ENCODE measurements at regions not wholly inside any gene's neighbourhood (a gene's known extent, or its start where the extent isn't known, plus 50 kb on each side); places are given as distances from the start of the nearest gene placed in this dataset.

DNA sequence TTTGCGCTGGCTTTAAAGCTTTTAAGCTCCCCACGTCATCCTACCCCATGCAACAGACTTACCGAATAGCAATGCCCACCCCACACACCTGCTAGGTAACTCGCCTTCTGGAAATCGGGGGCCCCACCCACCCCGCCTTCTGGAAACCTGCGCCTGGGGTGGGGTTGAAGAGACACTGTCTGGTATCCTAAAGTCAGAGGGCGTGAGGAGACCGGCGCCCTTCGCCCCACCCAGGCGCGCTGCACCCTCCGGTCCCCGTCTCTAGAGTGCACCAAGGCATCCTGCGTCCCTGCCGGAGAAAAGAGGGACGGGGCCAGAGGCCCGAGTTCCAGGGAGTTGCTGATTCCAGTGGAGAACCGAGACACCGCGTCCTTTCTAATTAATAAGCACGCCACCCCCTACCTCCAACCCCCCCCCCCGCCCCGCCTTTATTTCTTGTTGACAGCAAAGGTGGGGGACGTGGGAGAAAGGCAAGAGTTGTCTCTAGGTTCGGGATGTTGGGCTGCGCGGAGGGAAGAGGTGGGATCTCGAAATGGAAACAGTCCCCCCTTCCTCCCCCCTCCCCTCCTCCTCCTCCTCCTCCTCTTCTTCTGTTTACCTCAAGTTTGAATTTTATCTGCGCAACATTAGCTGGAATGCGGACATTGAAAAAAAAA, 220.9 kb upstream of the MKLN1 start:
- no peak for DNase-seq

DNA sequence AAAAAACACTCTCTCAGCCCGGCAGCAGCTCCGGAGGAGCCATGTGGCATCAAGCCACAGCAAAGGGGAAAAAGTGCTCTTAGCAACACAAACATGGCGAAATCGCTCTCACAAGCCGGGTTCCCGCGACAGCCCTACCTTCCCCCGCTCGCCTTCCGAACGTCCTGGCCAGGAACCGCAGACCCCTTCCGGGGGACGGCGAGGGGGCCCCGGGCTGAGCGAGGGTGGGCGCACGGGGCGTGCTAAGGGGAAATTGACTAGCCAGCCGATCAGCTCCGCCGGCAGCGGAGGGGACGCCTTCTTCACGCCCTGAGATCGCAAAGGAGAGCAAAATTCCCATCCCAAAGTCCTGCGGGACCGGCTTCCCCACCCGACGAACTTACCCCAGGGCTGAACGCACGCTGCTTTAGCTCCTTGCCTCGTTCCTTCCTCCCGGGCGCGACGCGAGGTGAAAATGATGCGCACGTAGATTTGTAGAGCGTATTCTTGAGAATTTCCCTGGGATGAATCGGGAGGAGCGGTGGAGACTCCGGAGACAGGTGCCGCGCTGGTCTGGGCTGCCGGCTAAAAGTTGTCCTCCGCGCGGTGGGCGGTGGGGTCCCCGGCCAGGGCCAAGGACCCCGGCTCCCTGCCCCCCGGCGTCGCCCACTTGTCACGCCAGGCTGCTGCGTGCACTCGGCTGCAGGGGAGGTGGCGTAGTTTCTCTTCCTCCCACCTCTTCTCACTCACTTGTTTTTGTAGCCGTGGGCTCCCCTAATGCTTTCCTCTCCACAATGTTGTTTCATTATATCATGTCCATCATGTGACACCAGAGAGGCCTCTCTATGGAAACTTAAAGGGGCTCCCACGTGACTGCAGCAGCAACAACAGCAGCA, 220.1 kb upstream of the MKLN1 start:
- peak in 2 of 3 donors; percentile 61 to 86 for DNase-seq

DNA sequence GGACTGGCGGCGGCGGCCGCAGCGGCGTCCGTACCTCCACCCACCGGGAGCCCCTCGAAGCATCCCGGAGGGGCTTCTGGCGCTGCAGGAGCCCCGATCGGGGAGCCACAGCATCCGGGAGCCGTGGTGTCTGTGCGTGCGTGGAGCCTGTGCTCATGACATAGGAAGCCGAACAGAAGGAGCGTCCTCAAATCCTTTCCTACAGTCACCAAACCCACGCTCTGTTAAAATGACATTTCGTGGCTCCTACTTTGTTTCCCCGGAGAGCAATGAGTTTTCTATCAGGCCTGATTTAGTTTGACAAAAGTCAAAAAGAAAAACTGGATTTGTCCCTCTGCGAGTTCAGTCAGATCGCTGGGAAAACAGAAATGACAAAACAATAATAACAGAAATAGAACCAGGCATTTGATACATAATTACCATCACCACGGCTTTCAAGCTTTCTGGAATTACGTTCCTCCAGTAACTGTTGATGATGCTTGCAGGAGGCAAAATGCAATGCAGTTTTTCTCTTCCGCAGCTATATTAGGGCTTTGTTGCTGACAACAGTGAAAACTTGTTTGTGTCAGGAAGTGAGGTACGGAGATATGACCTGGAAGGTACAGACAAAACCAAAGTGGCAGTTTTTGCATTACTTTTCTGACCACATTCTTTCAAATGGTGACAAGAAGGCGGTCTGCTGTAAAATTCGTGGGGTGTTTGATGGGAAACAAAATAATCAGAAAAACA, 219.3 kb upstream of the MKLN1 start:
- peak in 1 of 3 donors; percentile 33 for DNase-seq

- DNase-seq: peak in 1 of 3 donors; percentile 10
These were observed 218.5 kb upstream of the MKLN1 start for GRCh38 chr7:131109011-131109758.

DNA sequence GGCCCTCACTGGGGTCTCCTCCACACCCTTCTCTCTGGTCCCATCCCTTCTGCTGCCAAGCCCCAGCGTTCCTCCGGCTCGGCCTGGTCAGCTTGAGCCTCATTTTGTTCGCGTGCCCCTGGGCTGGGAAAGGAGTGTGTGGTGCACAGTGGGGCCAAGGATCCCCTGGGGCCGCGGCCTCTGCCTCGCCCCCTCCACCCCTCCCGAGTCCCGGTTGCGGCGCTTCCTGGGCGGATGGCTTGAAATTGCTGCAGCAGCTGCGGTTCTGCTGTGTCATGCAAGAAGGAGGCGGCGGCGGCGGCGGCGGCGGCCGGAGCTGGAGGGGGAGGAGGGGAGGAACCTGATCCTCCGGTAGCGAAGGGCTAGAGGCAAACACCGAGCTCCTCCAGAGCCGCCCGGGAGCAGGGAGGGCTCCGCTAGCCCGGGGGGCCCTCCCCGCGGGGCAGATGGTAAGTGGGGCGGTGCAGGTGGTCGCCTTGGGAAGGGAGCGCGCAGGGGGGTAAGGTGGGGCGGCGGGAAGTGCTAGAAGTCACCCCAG, 217.8 kb upstream of the MKLN1 start:
- DNase-seq: peak in 2 of 3 donors; percentile 76 to 77

DNA sequence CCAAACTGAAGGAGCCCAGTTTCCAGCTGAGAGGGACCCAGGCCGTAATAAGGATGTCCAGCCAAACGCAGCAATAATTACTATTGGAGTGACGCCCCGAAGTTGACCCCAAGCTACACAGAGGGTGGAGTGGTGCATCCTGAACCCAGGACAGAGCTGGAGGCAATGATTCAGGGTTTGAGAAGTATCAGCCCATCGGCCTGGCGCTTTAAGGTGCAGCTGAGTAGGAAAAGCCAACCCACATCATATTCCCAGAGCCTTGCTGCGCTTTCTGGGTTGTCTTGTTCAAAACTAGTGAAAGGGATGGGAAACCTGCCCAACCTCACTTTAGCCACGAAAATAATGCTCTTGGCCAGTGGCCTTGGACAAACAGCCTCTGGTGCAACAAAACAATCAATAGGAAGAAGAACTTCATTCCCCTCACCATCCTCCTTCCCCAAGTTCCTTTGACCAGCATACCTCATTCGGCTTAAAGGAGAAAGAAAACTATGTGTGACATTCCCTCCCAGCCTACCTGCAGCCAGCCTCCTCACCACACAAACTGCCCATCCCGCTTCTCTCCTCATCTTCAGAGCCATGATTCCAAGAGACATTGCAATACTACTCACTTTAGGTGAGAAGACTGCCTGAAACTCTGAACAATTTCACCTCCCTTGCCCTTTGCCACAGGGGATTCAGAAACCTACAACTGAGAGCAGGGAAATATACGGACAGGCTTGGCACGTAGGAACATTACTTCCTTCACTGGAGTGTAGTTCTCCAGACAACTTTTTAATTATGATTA, 217.2 kb upstream of the MKLN1 start:
- peak in 1 of 3 donors; percentile 24 for DNase-seq

- peak in 1 of 3 donors; percentile 40 for DNase-seq
These were observed 216.5 kb upstream of the MKLN1 start for GRCh38 chr7:131111081-131111576.

- no peak for DNase-seq
These were observed 215.9 kb upstream of the MKLN1 start for GRCh38 chr7:131111792-131112191.

GRCh38 chr7:131112431-131112830, 215.2 kb upstream of the MKLN1 start:
- DNase-seq: no peak

- no peak for DNase-seq
These were observed 212.3 kb upstream of the MKLN1 start for GRCh38 chr7:131115340-131115739.

DNA sequence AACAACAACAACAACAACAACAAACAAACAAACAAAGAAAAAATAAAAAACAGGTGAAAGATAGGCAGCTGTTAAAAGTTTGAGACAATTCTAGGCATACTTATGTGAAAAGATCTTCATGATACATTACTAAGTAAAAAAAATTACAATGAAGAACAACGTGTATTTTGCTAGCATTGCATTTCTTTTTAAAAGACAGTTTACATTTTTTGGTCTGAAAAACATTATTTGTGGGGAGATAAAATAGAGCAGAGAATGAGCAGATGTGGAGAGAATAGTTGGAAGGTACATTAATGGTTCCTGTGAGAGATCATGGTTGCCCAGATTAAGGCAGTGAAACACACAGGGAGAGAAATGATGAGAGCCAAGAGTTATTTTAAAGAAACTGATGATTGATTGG, 210.2 kb upstream of the MKLN1 start:
- DNase-seq: no peak

- DNase-seq: no peak
These were observed 208.3 kb upstream of the MKLN1 start for GRCh38 chr7:131119381-131119780.

DNA sequence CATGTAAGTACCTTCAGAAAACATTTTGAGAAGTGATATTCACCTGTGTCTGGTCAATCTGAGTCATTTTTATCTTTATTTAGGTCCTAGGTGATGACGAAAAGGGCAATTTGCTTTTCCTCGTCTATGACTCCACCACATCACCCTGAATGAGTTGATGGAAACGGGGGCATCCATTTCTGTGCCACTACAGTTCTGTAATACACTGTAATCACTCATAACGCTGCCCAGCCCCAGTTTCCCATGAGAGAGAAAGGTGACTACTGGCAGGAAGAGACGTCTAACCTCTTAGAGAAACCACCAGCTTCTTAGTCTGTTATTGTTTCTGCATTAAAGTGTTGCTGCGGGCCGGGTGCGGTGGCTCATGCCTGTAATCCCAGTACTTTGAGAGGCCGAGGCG, 205.3 kb upstream of the MKLN1 start:
- DNase-seq: no peak

DNA sequence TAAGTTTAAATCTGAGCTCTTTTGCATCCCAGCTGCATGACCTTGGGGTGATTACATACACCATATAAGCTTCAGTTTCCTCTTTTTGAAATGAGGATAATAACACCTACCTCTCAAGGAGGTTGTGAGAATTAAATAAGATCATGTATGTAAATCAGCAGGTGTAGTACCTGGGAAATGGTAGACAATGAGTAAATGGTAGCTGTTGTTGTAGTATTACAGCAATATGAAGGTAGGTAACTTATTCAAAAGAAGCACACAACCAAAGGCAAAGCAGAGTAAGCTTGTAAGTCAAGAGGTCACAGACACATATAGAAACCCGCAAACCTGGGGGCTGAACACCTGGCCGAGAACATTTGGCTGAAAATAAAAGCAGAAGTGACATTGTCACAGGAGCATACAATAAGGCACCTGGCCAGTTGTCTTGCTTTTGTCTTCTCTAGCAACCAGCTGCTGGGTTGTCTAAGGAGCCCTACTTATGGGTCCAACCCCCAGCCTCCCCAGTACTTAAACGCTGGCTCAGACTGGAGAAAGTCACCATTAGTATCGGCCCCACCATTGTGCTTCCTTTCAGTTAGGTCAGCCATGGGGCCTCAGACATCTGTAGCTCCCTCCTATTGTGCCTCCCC, 203.6 kb upstream of the MKLN1 start:
- no peak for DNase-seq

- no peak for DNase-seq
These were observed 202.8 kb upstream of the MKLN1 start for GRCh38 chr7:131124867-131125266.

GRCh38 chr7:131130324-131130723, 197.4 kb upstream of the MKLN1 start:
- DNase-seq: no peak

DNA sequence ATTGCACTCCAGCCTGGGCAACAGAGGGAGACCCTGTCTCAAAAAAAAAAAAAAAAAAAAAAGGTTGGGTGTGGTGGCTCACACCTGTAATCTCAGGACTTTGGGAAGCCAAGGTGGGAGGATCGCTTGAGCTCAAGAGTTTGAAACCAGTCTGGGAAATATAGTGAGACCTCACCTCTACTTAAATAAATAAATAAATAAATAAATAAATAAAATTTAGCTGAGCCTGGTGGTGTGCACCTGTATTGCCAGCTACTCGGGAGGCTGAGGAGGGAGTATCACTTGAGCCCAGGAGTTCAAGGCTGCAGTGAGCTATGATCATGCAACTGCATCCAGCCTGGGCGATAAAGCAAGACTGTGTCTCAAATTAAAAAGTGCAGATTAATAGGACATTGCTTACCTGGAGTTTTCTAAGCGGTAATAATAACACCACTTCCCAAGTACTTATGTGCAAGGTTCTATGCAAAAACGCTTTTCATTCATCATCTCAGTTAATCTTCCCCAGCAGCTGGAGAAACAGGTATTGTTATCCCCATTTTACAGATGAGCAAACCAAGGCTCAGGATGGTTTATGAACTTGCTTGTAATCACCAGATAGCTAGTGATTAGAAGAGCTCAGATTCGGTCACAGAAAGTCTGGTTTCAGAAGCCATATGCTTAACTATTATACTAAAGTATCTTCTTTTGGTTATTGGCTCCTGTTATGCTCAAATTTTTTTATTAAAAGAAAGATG, 196.5 kb upstream of the MKLN1 start:
- DNase-seq: no peak

- no peak for DNase-seq
These were observed 195.8 kb upstream of the MKLN1 start for GRCh38 chr7:131131746-131132431.

- peak in 2 of 3 donors; percentile 6 to 18 for DNase-seq
These were observed 188.2 kb upstream of the MKLN1 start for GRCh38 chr7:131139462-131139861.

Measured in muscle of back (tissue), 3 donors.